ENCODE measurements at regions not wholly inside any gene's neighbourhood (a gene's known extent, or its start where the extent isn't known, plus 50 kb on each side); places are given as distances from the start of the nearest gene placed in this dataset.

DNA sequence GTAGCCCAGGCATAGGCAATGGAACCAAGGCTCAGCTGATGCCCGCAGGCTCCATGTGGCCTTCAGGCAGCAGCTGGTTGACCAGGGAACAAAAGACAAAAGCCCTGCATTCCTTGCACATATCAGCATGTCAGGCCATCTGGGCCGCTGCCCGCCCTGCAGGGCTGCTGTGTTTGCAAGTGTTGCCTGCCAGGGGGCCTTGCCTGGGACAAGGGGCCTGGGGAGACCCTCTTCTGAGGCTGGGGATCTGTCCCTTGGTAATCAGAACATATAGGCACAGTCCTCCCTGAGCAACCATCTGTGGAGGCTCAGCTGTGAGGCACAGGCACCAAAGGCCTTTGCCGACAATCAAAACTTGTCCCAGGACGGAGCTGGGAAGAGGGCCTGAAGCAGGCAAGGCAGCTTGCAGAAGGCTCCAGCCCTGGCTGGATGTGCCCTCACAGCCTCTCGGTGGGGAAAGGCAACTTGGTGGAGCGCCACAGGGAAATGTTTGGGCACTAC is 138.2 kb downstream of the TPRA1 start:
- peaks cover 20 to 24% of the 10 kb centered on the region in 2 experiments for H3K4me1 Mint-ChIP-seq
- no CpG with 5 or more reads among the region's 7 CpGs for WGBS (ENCODE audit: extremely low coverage, insufficient read length, low lambda C conversion rate)
- peaks cover 2% of the 10 kb centered on the region; the same call in 1 of the 2 replicates for H3K27me3 ChIP-seq (ENCODE audit: insufficient read depth, low read length)
- H3K79me2 ChIP-seq (ENCODE audit: insufficient read depth, low read length) = no peaks in the 10 kb centered on the region
- no peak overlapping the region for H2BK120ac ChIP-seq (ENCODE audit: low read depth, low read length, poor library complexity, severe bottlenecking)
- H3K14ac ChIP-seq (ENCODE audit: insufficient read depth, low read length) = no peak overlapping the region
- H4K91ac ChIP-seq (ENCODE audit: insufficient read length, low read depth, low read length) = no peak overlapping the region
- H3K79me1 ChIP-seq (ENCODE audit: insufficient read depth, low read depth, low read length, poor library complexity, severe bottlenecking) = no peaks in the 10 kb centered on the region
- no peaks in the 10 kb centered on the region for H3K36me3 Mint-ChIP-seq (ENCODE audit: insufficient read depth in 1 of 3, low read depth in 3 of 3)
- H2BK20ac ChIP-seq (ENCODE audit: low read depth, low read length, poor library complexity, severe bottlenecking) = no peak overlapping the region
- H3T11ph ChIP-seq (ENCODE audit: low read length) = no peak overlapping the region
- no peak overlapping the region for H3K23ac ChIP-seq (ENCODE audit: insufficient read length, low read depth, low read length)
- H3K4ac ChIP-seq (ENCODE audit: low read depth, low read length) = no peak overlapping the region
- no peaks in the 10 kb centered on the region for H4K20me1 ChIP-seq (ENCODE audit: control insufficient read depth, insufficient read depth, insufficient read length)
- H3K4me1 ChIP-seq (ENCODE audit: insufficient read depth, low read length) = no peaks in the 10 kb centered on the region
- no peak overlapping the region for H4K5ac ChIP-seq (ENCODE audit: insufficient read length, low read depth, low read length)
- H3K9me3 Mint-ChIP-seq = no peaks in the 10 kb centered on the region; a peak in 1 of 5 replicates
- no peak overlapping the region for H2BK12ac ChIP-seq (ENCODE audit: insufficient read length, low read depth, low read length)
- peak; percentile 58 for DNase-seq
- no peak overlapping the region for H3K9ac ChIP-seq (ENCODE audit: extremely low read depth, insufficient read length, low read length)
- H2AFZ ChIP-seq (ENCODE audit: low read length) = no peak overlapping the region
- no peak overlapping the region for H3K56ac ChIP-seq (ENCODE audit: insufficient read length, low read depth, low read length)
- H3K4me3 Mint-ChIP-seq = no peak overlapping the region
- H3K27me3 Mint-ChIP-seq (ENCODE audit: low read depth) = peaks cover 48% of the 10 kb centered on the region
- H3K4me2 ChIP-seq (ENCODE audit: insufficient read depth, insufficient read length, low read length) = no peak overlapping the region
- no peak overlapping the region for H3K18ac ChIP-seq (ENCODE audit: insufficient read length, low read depth, low read length)
- H3K23me2 ChIP-seq (ENCODE audit: insufficient read length, low read depth, low read length, poor library complexity, severe bottlenecking) = peaks cover 10% of the 10 kb centered on the region
- H2BK15ac ChIP-seq (ENCODE audit: low read depth, low read length) = no peak overlapping the region
- TF ChIP-seq, protein P1, sequence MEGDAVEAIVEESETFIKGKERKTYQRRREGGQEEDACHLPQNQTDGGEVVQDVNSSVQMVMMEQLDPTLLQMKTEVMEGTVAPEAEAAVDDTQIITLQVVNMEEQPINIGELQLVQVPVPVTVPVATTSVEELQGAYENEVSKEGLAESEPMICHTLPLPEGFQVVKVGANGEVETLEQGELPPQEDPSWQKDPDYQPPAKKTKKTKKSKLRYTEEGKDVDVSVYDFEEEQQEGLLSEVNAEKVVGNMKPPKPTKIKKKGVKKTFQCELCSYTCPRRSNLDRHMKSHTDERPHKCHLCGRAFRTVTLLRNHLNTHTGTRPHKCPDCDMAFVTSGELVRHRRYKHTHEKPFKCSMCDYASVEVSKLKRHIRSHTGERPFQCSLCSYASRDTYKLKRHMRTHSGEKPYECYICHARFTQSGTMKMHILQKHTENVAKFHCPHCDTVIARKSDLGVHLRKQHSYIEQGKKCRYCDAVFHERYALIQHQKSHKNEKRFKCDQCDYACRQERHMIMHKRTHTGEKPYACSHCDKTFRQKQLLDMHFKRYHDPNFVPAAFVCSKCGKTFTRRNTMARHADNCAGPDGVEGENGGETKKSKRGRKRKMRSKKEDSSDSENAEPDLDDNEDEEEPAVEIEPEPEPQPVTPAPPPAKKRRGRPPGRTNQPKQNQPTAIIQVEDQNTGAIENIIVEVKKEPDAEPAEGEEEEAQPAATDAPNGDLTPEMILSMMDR (conservative IDR thresholded peaks at IDR 0.05) = no peak
- H2BK5ac ChIP-seq (ENCODE audit: insufficient read length, low read length) = no peak overlapping the region
- H3K27ac ChIP-seq (ENCODE audit: insufficient read length, low read depth, low read length) = no peak overlapping the region
- no peak overlapping the region for H3K27ac Mint-ChIP-seq
- H2AK5ac ChIP-seq (ENCODE audit: insufficient read length, low read length) = no peak overlapping the region
- H3K9me3 ChIP-seq (ENCODE audit: control insufficient read depth, low read depth, low read length) = no peaks in the 10 kb centered on the region
- no peak overlapping the region for H4K8ac ChIP-seq (replicated peaks; ENCODE audit: insufficient read length, low read depth, low read length)
